Upper lobe of left lung (tissue), 4 donors: ENCODE measurements at regions not wholly inside any gene's neighbourhood (a gene's known extent, or its start where the extent isn't known, plus 50 kb on each side); places are given as distances from the start of the nearest gene placed in this dataset.

Experiments
- POLR2A ChIP-seq, 4 donors: fragments of 450-650 bp; IDR thresholded peaks; one replicate each; pipeline ENCODE4 v1.5.1; 2016 to 2017; ENCODE audit warnings: antibody characterized with exemption in 4 of 4, mild to moderate bottlenecking in 2 of 4
- TF ChIP-seq, protein P1 (sequence below), 6 experiments: fragments of 450-650 bp in 4 of 6; fragments of 200-600 bp in 2 of 6; sonication (generic) in 2 of 6; IDR thresholded peaks; one replicate each; pipeline ENCODE4 v1.5.1; 2016 to 2019; ENCODE audit warnings: antibody characterized with exemption in 6 of 6

DNA sequence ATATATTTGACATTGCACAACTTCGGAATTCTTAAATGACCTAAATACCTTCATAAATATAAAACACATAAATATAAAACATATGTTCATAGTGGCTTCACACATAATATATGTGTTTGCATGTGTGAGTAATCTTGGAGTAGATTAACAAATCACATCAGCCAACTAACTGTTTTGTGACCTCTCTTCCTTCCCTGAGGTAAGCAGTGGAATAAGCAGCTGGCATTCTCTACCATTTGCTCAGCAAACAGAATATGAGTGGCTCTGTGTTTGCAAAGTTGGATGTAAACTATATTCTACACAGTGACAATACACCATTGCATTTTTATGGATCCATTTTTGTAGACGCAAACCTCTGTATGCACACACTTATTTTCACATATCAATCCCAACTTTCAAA is 189.9 kb downstream of the ACER2 start:
- no peak for TF ChIP-seq POLR2A (IDR thresholded peaks at IDR 0.05)
- TF ChIP-seq, protein P1, sequence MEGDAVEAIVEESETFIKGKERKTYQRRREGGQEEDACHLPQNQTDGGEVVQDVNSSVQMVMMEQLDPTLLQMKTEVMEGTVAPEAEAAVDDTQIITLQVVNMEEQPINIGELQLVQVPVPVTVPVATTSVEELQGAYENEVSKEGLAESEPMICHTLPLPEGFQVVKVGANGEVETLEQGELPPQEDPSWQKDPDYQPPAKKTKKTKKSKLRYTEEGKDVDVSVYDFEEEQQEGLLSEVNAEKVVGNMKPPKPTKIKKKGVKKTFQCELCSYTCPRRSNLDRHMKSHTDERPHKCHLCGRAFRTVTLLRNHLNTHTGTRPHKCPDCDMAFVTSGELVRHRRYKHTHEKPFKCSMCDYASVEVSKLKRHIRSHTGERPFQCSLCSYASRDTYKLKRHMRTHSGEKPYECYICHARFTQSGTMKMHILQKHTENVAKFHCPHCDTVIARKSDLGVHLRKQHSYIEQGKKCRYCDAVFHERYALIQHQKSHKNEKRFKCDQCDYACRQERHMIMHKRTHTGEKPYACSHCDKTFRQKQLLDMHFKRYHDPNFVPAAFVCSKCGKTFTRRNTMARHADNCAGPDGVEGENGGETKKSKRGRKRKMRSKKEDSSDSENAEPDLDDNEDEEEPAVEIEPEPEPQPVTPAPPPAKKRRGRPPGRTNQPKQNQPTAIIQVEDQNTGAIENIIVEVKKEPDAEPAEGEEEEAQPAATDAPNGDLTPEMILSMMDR (IDR thresholded peaks at IDR 0.05) = no peak
